Posterior vena cava (tissue), 2 donors: ENCODE measurements at regions not wholly inside any gene's neighbourhood (a gene's known extent, or its start where the extent isn't known, plus 50 kb on each side); places are given as distances from the start of the nearest gene placed in this dataset.

Source experiments
- DNase-seq: peaks from one replicate; pipeline ENCODE4 v3.0.0-alpha.2; 2020; ENCODE audit warnings: low spot score
- intact Hi-C, 2 donors: fragments of 100-400 bp; cut with DNase I; formaldehyde crosslinking; loops; one replicate each; pipeline versions ENCODE4 v1.14.1 to v1.14.2; 2022 to 2023
- donor health status: DM: yes; HTN: yes; CAD: no.
- donor health status: DM: yes; HTN: yes; CAD: no.

- intact Hi-C loops, result no loop called here
- DNase-seq, result no peak
These were observed 155.6 kb downstream of the PLPP3 start for GRCh38 chr1:56423716-56424115.

GRCh38 chr1:56418151-56418631 is 161.2 kb downstream of the PLPP3 start:
- no peak for DNase-seq
- intact Hi-C loops, result no loop called here

GRCh38 chr1:56417646-56418045 is 161.7 kb downstream of the PLPP3 start:
- DNase-seq, result no peak
- intact Hi-C loops, result no loop called here

- DNase-seq, result no peak
- intact Hi-C loops, result no loop called here
These were observed 162.9 kb downstream of the PLPP3 start for GRCh38 chr1:56416495-56416894.

GRCh38 chr1:56415720-56416119 is 163.6 kb downstream of the PLPP3 start:
- intact Hi-C loops, result no loop called here
- no peak for DNase-seq

GRCh38 chr1:56415258-56415657 is 164.1 kb downstream of the PLPP3 start:
- intact Hi-C loops, result no loop called here

GRCh38 chr1:56414728-56415224 is 164.6 kb downstream of the PLPP3 start:
- intact Hi-C loops, result no loop called here
- no peak for DNase-seq

More at GRCh38 chr1:56415258-56415657, 164.1 kb downstream of the PLPP3 start:
- no peak for DNase-seq

- DNase-seq, result no peak
- intact Hi-C loops, result no loop called here
These were observed 165.6 kb downstream of the PLPP3 start for GRCh38 chr1:56413671-56414199.

GRCh38 chr1:56411484-56412180 is 167.7 kb downstream of the PLPP3 start:
- intact Hi-C loops, result no loop called here
- peak; percentile 88 for DNase-seq

GRCh38 chr1:56411021-56411420 is 168.3 kb downstream of the PLPP3 start:
- intact Hi-C loops, result no loop called here

GRCh38 chr1:56410405-56410804 is 169.0 kb downstream of the PLPP3 start:
- DNase-seq, result no peak
- intact Hi-C loops, result no loop called here

More at GRCh38 chr1:56411021-56411420, 168.3 kb downstream of the PLPP3 start:
- DNase-seq, result no peak

- intact Hi-C loops, result no loop called here
- DNase-seq, result no peak
These were observed 170.2 kb downstream of the PLPP3 start for GRCh38 chr1:56409112-56409691.

GRCh38 chr1:56406821-56407220 is 172.5 kb downstream of the PLPP3 start:
- DNase-seq, result no peak
- intact Hi-C loops, result no loop called here

GRCh38 chr1:56404561-56405030 is 174.8 kb downstream of the PLPP3 start:
- intact Hi-C loops, result no loop called here
- peak; percentile 83 for DNase-seq

GRCh38 chr1:56404066-56404465 is 175.3 kb downstream of the PLPP3 start:
- no peak for DNase-seq
- intact Hi-C loops, result no loop called here

- intact Hi-C loops, result no loop called here
These were observed 176.0 kb downstream of the PLPP3 start for GRCh38 chr1:56403321-56403720.

GRCh38 chr1:56401191-56401590 is 178.2 kb downstream of the PLPP3 start:
- intact Hi-C loops, result no loop called here
- DNase-seq, result no peak

More at GRCh38 chr1:56403321-56403720, 176.0 kb downstream of the PLPP3 start:
- DNase-seq, result no peak

- intact Hi-C loops, result no loop called here
- no peak for DNase-seq
These were observed 178.8 kb downstream of the PLPP3 start for GRCh38 chr1:56400526-56400925.

GRCh38 chr1:56399795-56400194 is 179.6 kb downstream of the PLPP3 start:
- intact Hi-C loops, result loop anchor here in 1 of 2 donors (5.0 kb wide), 1 partner anchor 357 kb away; no protein-coding TSS in a partner anchor
- no peak for DNase-seq

GRCh38 chr1:56399326-56399725 is 180.0 kb downstream of the PLPP3 start:
- intact Hi-C loops, result loop anchor here in 1 of 2 donors (5.0 kb wide), 1 partner anchor 357 kb away; no protein-coding TSS in a partner anchor
- DNase-seq, result no peak
